ENCODE measurements at regions not wholly inside any gene's neighbourhood (a gene's known extent, or its start where the extent isn't known, plus 50 kb on each side); places are given as distances from the start of the nearest gene placed in this dataset.

DNA sequence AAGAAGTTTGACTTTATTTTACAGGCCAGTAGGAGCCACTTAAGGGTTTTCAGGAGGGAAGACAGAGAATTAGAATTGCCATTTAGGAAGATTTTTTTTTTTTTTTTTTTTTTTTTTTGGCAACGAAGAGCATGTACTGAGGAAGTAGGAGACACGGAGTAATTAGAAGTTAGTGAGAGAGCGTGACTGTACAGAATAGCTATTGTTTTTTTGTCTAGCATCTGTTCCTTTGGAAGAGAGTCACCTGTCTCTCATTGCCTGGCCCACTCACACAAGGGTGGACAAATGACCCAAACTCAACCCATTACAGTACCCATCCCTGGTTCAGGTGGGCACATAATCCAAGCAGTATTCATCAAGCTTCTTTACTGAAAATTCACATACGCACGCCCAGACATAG, 166.7 kb downstream of the LACC1 start:
- TF ChIP-seq, protein P1, sequence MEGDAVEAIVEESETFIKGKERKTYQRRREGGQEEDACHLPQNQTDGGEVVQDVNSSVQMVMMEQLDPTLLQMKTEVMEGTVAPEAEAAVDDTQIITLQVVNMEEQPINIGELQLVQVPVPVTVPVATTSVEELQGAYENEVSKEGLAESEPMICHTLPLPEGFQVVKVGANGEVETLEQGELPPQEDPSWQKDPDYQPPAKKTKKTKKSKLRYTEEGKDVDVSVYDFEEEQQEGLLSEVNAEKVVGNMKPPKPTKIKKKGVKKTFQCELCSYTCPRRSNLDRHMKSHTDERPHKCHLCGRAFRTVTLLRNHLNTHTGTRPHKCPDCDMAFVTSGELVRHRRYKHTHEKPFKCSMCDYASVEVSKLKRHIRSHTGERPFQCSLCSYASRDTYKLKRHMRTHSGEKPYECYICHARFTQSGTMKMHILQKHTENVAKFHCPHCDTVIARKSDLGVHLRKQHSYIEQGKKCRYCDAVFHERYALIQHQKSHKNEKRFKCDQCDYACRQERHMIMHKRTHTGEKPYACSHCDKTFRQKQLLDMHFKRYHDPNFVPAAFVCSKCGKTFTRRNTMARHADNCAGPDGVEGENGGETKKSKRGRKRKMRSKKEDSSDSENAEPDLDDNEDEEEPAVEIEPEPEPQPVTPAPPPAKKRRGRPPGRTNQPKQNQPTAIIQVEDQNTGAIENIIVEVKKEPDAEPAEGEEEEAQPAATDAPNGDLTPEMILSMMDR (IDR thresholded peaks at IDR 0.05) = no peak
- TF ChIP-seq EP300 (IDR thresholded peaks at IDR 0.05) = no peak
- no peak for TF ChIP-seq POLR2A (IDR thresholded peaks at IDR 0.05)

Data from sigmoid colon (tissue), 4 donors.